ENCODE measurements at regions not wholly inside any gene's neighbourhood (a gene's known extent, or its start where the extent isn't known, plus 50 kb on each side); places are given as distances from the start of the nearest gene placed in this dataset.

DNA sequence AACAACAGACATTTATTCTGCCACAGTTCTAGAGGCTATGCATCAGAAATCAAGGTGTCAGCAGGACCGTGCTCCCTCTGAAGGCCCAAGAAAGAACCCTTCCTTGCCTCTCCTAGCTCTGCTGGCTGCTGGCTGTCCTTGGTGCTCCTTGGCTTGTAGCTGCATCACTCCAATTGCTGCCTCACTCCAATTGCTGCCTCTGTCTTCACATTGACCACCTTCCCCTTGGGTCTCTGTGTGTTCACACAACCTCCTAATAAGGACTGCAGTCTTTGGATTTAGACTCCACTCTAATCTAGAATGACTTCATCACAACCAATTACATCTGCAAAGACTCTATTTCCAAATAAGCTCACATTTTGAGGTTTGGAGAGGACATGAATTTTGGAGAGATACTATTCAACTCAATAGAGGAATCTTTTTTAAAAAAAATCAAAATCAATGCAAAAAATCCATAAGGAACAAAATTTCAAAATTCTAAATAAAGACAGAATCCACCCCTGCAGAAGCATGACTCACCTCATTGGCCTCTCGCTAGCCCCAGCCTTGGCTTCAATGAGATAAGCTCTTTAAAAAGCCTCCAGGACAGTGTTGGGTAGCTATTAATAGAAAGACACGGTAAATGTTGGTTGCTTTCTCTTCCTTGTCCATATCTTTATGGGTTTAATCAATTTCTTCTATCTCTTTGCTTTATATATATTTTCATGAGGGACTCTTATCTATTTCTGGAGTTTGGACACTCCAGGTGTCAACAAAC is 267.6 kb upstream of the MGAT5 start:
- TF ChIP-seq, protein P1, sequence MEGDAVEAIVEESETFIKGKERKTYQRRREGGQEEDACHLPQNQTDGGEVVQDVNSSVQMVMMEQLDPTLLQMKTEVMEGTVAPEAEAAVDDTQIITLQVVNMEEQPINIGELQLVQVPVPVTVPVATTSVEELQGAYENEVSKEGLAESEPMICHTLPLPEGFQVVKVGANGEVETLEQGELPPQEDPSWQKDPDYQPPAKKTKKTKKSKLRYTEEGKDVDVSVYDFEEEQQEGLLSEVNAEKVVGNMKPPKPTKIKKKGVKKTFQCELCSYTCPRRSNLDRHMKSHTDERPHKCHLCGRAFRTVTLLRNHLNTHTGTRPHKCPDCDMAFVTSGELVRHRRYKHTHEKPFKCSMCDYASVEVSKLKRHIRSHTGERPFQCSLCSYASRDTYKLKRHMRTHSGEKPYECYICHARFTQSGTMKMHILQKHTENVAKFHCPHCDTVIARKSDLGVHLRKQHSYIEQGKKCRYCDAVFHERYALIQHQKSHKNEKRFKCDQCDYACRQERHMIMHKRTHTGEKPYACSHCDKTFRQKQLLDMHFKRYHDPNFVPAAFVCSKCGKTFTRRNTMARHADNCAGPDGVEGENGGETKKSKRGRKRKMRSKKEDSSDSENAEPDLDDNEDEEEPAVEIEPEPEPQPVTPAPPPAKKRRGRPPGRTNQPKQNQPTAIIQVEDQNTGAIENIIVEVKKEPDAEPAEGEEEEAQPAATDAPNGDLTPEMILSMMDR (IDR thresholded peaks at IDR 0.05) = no peak
- TF ChIP-seq POLR2A (IDR thresholded peaks at IDR 0.05) = no peak
